Upper lobe of left lung (tissue), 6 donors: ENCODE measurements at regions not wholly inside any gene's neighbourhood (a gene's known extent, or its start where the extent isn't known, plus 50 kb on each side); places are given as distances from the start of the nearest gene placed in this dataset.

Source experiments
- ATAC-seq, 2 donors: fragments of 200-7000 bp; cut with Tn5 transposase; one replicate each; pipeline ENCODE4 v1.9.1; 2022; ENCODE audit warnings: mild to moderate bottlenecking in 2 of 2, moderate library complexity in 2 of 2; ENCODE audit not compliant: low FRiP score in 2 of 2
- DNase-seq, 2 donors: peaks; one replicate each; pipeline ENCODE4 v3.0.0-alpha.2; 2019 to 2020
- H3K27ac ChIP-seq, 4 donors: fragments of 200-600 bp; sonication (generic); one replicate each; pipeline ENCODE4 v1.5.1; 2016 to 2019
- H3K27me3 ChIP-seq, 4 donors: fragments of 200-600 bp; sonication (generic); one replicate each; pipeline ENCODE4 v1.5.1; 2017 to 2019
- H3K36me3 ChIP-seq, 4 donors: fragments of 200-600 bp; sonication (generic); one replicate each; pipeline ENCODE4 v1.5.1; 2016 to 2019
- H3K4me1 ChIP-seq, 4 donors: fragments of 200-600 bp; sonication (generic); one replicate each; pipeline ENCODE4 v1.5.1; 2018 to 2019
- H3K4me3 ChIP-seq, 4 donors: fragments of 200-600 bp; sonication (generic); one replicate each; pipeline ENCODE4 v1.5.1; 2017 to 2019; ENCODE audit warnings: mild to moderate bottlenecking in 2 of 4, moderate library complexity in 1 of 4
- H3K9me3 ChIP-seq, 4 donors: fragments of 200-600 bp; sonication (generic); one replicate each; pipeline ENCODE4 v1.5.1; 2018 to 2019
- EP300 ChIP-seq, 4 donors: sonication (generic); formaldehyde crosslinking; IDR thresholded peaks; one replicate each; pipeline ENCODE4 v1.5.1; 2017; ENCODE audit warnings: antibody characterized with exemption in 4 of 4, control low read depth in 2 of 4
- POLR2A ChIP-seq, 4 donors: fragments of 450-650 bp; IDR thresholded peaks; one replicate each; pipeline ENCODE4 v1.5.1; 2016 to 2017; ENCODE audit warnings: antibody characterized with exemption in 4 of 4, mild to moderate bottlenecking in 2 of 4
- POLR2AphosphoS5 ChIP-seq, 2 donors: sonication (generic); formaldehyde crosslinking; IDR thresholded peaks; one replicate each; pipeline ENCODE4 v1.5.1; 2017; ENCODE audit warnings: antibody characterized with exemption in 2 of 2
- WGBS, 2 donors: methylation state at CpG; one replicate each; pipeline ENCODE4 v1.1.5; 2017 to 2018; 5-methylcytosine and 5-hydroxymethylcytosine counted together
- TF ChIP-seq, protein P1 (sequence below), 6 experiments: fragments of 450-650 bp in 4 of 6; fragments of 200-600 bp in 2 of 6; sonication (generic) in 2 of 6; IDR thresholded peaks; one replicate each; pipeline ENCODE4 v1.5.1; 2016 to 2019; ENCODE audit warnings: antibody characterized with exemption in 6 of 6
- donor health status: DM: no; HTN: no; CAD: no; lungs with moderate emphysema.
- donor health status: DM: no; HTN: yes; CAD: no; lungs with severe emphysema.

- Histone ChIP-seq H3K36me3 (no peaks in the 10 kb centered on the region), H3K4me3 (no peak overlapping the region), H3K9me3 (no peaks in the 10 kb centered on the region), H3K27ac (no peak overlapping the region), H3K4me1 (no peaks in the 10 kb centered on the region), H3K27me3 (no peaks in the 10 kb centered on the region)
- 83 to 92% methylated on average over 5 of the region's 5 CpGs for WGBS, 2 donors
- DNase-seq (no peak), ATAC-seq (no peak)
- TF ChIP-seq, protein P1, sequence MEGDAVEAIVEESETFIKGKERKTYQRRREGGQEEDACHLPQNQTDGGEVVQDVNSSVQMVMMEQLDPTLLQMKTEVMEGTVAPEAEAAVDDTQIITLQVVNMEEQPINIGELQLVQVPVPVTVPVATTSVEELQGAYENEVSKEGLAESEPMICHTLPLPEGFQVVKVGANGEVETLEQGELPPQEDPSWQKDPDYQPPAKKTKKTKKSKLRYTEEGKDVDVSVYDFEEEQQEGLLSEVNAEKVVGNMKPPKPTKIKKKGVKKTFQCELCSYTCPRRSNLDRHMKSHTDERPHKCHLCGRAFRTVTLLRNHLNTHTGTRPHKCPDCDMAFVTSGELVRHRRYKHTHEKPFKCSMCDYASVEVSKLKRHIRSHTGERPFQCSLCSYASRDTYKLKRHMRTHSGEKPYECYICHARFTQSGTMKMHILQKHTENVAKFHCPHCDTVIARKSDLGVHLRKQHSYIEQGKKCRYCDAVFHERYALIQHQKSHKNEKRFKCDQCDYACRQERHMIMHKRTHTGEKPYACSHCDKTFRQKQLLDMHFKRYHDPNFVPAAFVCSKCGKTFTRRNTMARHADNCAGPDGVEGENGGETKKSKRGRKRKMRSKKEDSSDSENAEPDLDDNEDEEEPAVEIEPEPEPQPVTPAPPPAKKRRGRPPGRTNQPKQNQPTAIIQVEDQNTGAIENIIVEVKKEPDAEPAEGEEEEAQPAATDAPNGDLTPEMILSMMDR (IDR thresholded peaks at IDR 0.05), result no peak
- TF ChIP-seq POLR2A (IDR thresholded peaks at IDR 0.05) (no peak), POLR2AphosphoS5 (IDR thresholded peaks at IDR 0.05) (no peak), EP300 (IDR thresholded peaks at IDR 0.05) (no peak)
Measured at GRCh38 chr9:78607853-78608252, 310.9 kb downstream of the PSAT1 start.

DNA sequence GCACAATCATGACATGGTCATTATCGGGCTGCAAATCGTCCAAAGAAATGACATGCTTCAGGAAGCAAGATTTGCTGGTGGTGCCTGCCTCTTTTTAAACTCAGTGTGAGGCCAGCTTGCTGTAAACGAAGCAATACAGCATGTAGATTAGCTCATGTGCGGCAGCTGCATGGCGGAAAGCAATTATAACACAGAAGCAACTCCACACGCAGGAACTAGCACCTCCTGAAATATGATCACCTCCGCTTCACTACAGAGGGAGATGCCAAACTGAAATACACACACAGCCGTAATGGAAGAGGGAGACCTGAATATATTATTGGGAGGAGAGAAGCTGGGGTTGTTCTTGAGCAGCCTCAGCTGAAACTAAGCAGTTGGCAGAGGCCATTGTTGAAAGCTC is 312.5 kb downstream of the PSAT1 start:
- Histone ChIP-seq H3K9me3 (no peaks in the 10 kb centered on the region), H3K36me3 (no peaks in the 10 kb centered on the region), H3K27ac (no peak overlapping the region), H3K4me3 (no peak overlapping the region), H3K27me3 (no peaks in the 10 kb centered on the region), H3K4me1 (no peaks in the 10 kb centered on the region)
- TF ChIP-seq, protein P1 (IDR thresholded peaks at IDR 0.05), result no peak
- no peak for TF ChIP-seq POLR2A (IDR thresholded peaks at IDR 0.05)
- TF ChIP-seq POLR2AphosphoS5 (IDR thresholded peaks at IDR 0.05), result no peak
- TF ChIP-seq EP300 (IDR thresholded peaks at IDR 0.05), result no peak
- 72 to 75% methylated on average over 8 of the region's 8 CpGs for WGBS, 2 donors
- DNase-seq (no peak), ATAC-seq (no peak)

- ATAC-seq (no peak), DNase-seq (no peak)
- Histone ChIP-seq H3K9me3 (no peaks in the 10 kb centered on the region), H3K27me3 (no peaks in the 10 kb centered on the region), H3K4me3 (no peak overlapping the region), H3K27ac (no peak overlapping the region), H3K4me1 (no peaks in the 10 kb centered on the region), H3K36me3 (no peaks in the 10 kb centered on the region)
- TF ChIP-seq EP300 (IDR thresholded peaks at IDR 0.05) (no peak), POLR2AphosphoS5 (IDR thresholded peaks at IDR 0.05) (no peak), POLR2A (IDR thresholded peaks at IDR 0.05) (no peak)
- TF ChIP-seq, protein P1 (IDR thresholded peaks at IDR 0.05), result no peak
- WGBS, 2 donors, result 64 to 69% methylated on average over 2 of the region's 2 CpGs
Measured at GRCh38 chr9:78612091-78612490, 315.2 kb downstream of the PSAT1 start.

DNA sequence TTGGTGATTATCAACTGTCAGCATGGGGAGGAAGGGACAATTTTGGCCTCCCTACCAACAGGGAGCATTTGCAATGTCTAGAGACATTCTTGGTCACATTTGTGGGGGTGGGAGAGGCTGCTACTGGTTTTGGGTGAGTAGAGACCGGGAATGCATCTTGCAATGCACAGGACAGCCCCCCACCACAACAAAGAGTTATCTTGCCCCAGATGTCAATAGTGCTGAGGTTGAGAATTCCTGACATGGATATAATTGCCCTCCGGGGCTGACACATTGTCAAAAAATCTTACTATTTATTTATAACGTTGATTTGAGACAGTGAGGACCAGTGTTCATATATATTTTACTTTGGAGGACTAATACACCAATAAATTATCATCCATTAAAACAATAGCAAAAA is 316.1 kb downstream of the PSAT1 start:
- Histone ChIP-seq H3K27ac (no peak overlapping the region), H3K4me1 (no peaks in the 10 kb centered on the region), H3K9me3 (no peaks in the 10 kb centered on the region), H3K4me3 (no peak overlapping the region), H3K27me3 (no peaks in the 10 kb centered on the region), H3K36me3 (no peaks in the 10 kb centered on the region)
- 82 to 89% methylated on average over 3 of the region's 3 CpGs for WGBS, 2 donors
- ATAC-seq (no peak), DNase-seq (no peak)
- TF ChIP-seq POLR2AphosphoS5 (IDR thresholded peaks at IDR 0.05) (no peak), POLR2A (IDR thresholded peaks at IDR 0.05) (no peak), EP300 (IDR thresholded peaks at IDR 0.05) (no peak)
- TF ChIP-seq, protein P1 (IDR thresholded peaks at IDR 0.05), result no peak

GRCh38 chr9:78614892-78615291 is 318.0 kb downstream of the PSAT1 start:
- no peaks in the 10 kb centered on the region for H3K27me3 ChIP-seq
- no peak overlapping the region for H3K4me3 ChIP-seq
- TF ChIP-seq POLR2AphosphoS5 (IDR thresholded peaks at IDR 0.05) (no peak), POLR2A (IDR thresholded peaks at IDR 0.05) (no peak), EP300 (IDR thresholded peaks at IDR 0.05) (no peak)
- TF ChIP-seq, protein P1 (IDR thresholded peaks at IDR 0.05), result no peak
- WGBS, 2 donors, result 70 to 77% methylated on average over 3 of the region's 3 CpGs
- DNase-seq, result no peak
- H3K36me3 ChIP-seq, result no peaks in the 10 kb centered on the region
- H3K27ac ChIP-seq, result no peak overlapping the region
- no peak for ATAC-seq
- H3K4me1 ChIP-seq, result no peaks in the 10 kb centered on the region
- no peaks in the 10 kb centered on the region for H3K9me3 ChIP-seq
